Vagina (tissue), 2 donors: ENCODE measurements at regions not wholly inside any gene's neighbourhood (a gene's known extent, or its start where the extent isn't known, plus 50 kb on each side); places are given as distances from the start of the nearest gene placed in this dataset.

Experiments used
- DNase-seq, 2 donors: peaks; one replicate each; pipeline ENCODE4 v3.0.0-alpha.2; 2017; ENCODE audit errors: extremely low spot score in 2 of 2
- H3K27ac ChIP-seq: fragments of 200-600 bp; sonication (generic); one replicate; pipeline ENCODE4 v1.5.1; 2019
- H3K27me3 ChIP-seq: fragments of 200-600 bp; sonication (generic); one replicate; pipeline ENCODE4 v1.5.1; 2019
- H3K36me3 ChIP-seq, 2 donors: fragments of 200-600 bp; sonication (generic); one replicate each; pipeline ENCODE4 v1.5.1; 2017 to 2019
- H3K4me1 ChIP-seq: fragments of 200-600 bp; sonication (generic); one replicate; pipeline ENCODE4 v1.5.1; 2019
- H3K4me3 ChIP-seq, 2 donors: fragments of 200-600 bp; sonication (generic); 1 replicate in 1 of 2; 2 replicates in 1 of 2; pipeline ENCODE4 v1.5.1; 2016 to 2019
- H3K9me3 ChIP-seq: fragments of 200-600 bp; sonication (generic); one replicate; pipeline ENCODE4 v1.5.1; 2019
- POLR2A ChIP-seq, 2 donors: fragments of 450-650 bp; IDR thresholded peaks; one replicate each; pipeline ENCODE4 v1.6.1; 2017; ENCODE audit warnings: antibody characterized with exemption in 2 of 2, mild to moderate bottlenecking in 2 of 2, moderate library complexity in 2 of 2
- POLR2AphosphoS5 ChIP-seq, 2 donors: sonication (generic); formaldehyde crosslinking; IDR thresholded peaks; one replicate each; pipeline ENCODE4 v1.9.0; 2017; ENCODE audit warnings: antibody characterized with exemption in 2 of 2, mild to moderate bottlenecking in 2 of 2, low read depth in 1 of 2; ENCODE audit not compliant: insufficient read depth in 1 of 2
- intact Hi-C: fragments of 100-400 bp; cut with DNase I; formaldehyde crosslinking; loops from one replicate; pipeline ENCODE4 v1.15.1; 2023
- TF ChIP-seq, protein P1 (sequence below), 3 experiments: fragments of 450-650 bp in 2 of 3; fragments of 200-600 bp in 1 of 3; sonication (generic) in 1 of 3; IDR thresholded peaks; one replicate each; pipeline ENCODE4 v1.5.1; 2017 to 2019; ENCODE audit warnings: antibody characterized with exemption in 3 of 3, mild to moderate bottlenecking in 2 of 3, moderate library complexity in 2 of 3

DNA sequence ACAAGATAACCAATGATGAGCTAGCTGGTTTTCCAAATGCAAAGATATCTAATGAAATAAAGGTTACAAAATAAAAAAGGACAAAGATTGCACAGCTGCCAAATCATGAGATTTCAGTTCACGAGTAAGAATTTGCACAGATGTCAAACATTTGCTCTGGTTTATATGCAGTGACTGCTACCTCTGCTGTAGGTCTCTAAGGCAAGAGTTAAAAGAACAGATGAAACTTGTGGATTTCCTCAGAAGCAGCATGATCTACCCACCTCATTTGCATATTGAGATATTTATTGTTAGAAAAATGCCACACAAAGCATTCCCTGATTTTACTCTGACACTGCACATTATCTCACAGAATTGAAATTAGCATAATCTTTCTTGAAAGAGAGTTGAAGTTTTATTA, 763.2 kb upstream of the ZEB2 start:
- no peak for TF ChIP-seq POLR2A (IDR thresholded peaks at IDR 0.05)
- TF ChIP-seq, protein P1, sequence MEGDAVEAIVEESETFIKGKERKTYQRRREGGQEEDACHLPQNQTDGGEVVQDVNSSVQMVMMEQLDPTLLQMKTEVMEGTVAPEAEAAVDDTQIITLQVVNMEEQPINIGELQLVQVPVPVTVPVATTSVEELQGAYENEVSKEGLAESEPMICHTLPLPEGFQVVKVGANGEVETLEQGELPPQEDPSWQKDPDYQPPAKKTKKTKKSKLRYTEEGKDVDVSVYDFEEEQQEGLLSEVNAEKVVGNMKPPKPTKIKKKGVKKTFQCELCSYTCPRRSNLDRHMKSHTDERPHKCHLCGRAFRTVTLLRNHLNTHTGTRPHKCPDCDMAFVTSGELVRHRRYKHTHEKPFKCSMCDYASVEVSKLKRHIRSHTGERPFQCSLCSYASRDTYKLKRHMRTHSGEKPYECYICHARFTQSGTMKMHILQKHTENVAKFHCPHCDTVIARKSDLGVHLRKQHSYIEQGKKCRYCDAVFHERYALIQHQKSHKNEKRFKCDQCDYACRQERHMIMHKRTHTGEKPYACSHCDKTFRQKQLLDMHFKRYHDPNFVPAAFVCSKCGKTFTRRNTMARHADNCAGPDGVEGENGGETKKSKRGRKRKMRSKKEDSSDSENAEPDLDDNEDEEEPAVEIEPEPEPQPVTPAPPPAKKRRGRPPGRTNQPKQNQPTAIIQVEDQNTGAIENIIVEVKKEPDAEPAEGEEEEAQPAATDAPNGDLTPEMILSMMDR (IDR thresholded peaks at IDR 0.05): no peak
- TF ChIP-seq POLR2AphosphoS5 (IDR thresholded peaks at IDR 0.05; ENCODE audit: insufficient read depth in 1 of 2, low read depth in 1 of 2): no peak

DNA sequence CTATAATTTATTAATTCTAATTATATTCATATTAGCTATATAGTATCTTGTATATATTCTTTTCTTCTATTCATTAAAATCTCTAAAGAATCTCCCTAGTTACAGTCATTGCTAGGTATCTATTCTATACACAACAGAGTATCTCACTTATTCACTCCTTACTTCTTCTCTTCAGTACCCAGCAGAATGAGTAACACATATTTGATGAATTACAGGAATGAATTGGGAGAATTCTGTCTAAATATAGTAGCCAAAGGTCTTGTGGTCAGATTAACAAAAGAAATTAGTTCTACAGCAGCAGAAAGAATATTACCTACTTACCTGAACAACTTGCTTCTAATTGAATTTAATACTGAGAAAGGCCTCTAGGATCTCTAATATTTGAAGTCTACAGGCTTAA, 758.0 kb upstream of the ZEB2 start:
- intact Hi-C loops: no loop called here
- no peak for DNase-seq

More for the DNA sequence above, 763.2 kb upstream of the ZEB2 start:
- Histone ChIP-seq H3K27ac (no peak overlapping the region), H3K4me1 (no peaks in the 10 kb centered on the region), H3K9me3 (no peaks in the 10 kb centered on the region), H3K4me3 (no peak overlapping the region), H3K36me3 (no peaks in the 10 kb centered on the region), H3K27me3 (no peaks in the 10 kb centered on the region)
- no peak for DNase-seq
- intact Hi-C loops: no loop called here

DNA sequence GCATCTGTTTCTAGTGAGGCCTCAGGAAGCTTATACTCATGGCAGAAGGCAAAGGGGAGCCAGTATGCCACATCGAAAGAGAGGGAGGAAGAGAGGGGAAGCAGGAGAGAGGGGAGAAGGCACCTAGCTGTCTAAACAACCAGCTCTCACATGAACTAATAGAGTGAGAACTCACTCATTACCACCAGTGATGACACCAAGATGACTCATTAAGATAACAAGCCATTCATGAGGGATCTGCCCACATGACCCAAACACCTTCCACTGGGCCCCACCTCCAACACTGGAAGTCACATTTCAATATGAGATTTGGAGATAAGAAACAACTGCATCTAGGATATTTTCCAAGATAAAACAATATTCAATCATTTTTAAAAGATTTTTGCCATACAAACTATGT, 753.9 kb upstream of the ZEB2 start:
- no peaks in the 10 kb centered on the region for H3K27me3 ChIP-seq
- no peaks in the 10 kb centered on the region for H3K36me3 ChIP-seq
- intact Hi-C loops: no loop called here
- DNase-seq: no peak
- H3K27ac ChIP-seq: no peak overlapping the region
- H3K4me1 ChIP-seq: no peaks in the 10 kb centered on the region
- TF ChIP-seq POLR2AphosphoS5 (IDR thresholded peaks at IDR 0.05; ENCODE audit: insufficient read depth in 1 of 2, low read depth in 1 of 2) (no peak), POLR2A (IDR thresholded peaks at IDR 0.05) (no peak)
- TF ChIP-seq, protein P1 (IDR thresholded peaks at IDR 0.05): no peak
- no peak overlapping the region for H3K4me3 ChIP-seq
- no peaks in the 10 kb centered on the region for H3K9me3 ChIP-seq

More for the DNA sequence above, 758.0 kb upstream of the ZEB2 start:
- Histone ChIP-seq H3K4me1 (no peaks in the 10 kb centered on the region), H3K4me3 (no peak overlapping the region), H3K9me3 (no peaks in the 10 kb centered on the region), H3K27ac (no peak overlapping the region), H3K36me3 (no peaks in the 10 kb centered on the region), H3K27me3 (no peaks in the 10 kb centered on the region)
- TF ChIP-seq, protein P1 (IDR thresholded peaks at IDR 0.05): no peak
- TF ChIP-seq POLR2A (IDR thresholded peaks at IDR 0.05) (no peak), POLR2AphosphoS5 (IDR thresholded peaks at IDR 0.05; ENCODE audit: insufficient read depth in 1 of 2, low read depth in 1 of 2) (no peak)

DNA sequence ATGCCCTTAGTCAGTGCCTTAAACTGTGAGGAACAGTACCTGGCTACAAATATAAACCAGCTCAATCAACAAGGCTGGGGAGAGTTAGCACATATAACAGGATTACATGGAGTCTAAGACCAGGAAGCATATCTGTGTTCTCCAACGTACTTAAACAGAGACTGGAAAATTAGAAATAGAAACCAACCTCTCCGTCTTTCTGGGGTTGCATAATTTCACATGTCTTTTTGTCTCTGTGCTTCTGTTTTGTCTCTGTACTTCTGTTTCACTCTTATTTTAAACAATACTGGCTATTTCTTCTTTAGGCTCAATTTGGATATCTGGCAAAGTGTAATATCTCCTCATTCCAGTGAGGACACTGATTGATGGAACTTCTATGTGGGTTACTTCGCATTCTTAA, 749.0 kb upstream of the ZEB2 start:
- TF ChIP-seq POLR2A (IDR thresholded peaks at IDR 0.05) (no peak), POLR2AphosphoS5 (IDR thresholded peaks at IDR 0.05; ENCODE audit: insufficient read depth in 1 of 2, low read depth in 1 of 2) (no peak)
- TF ChIP-seq, protein P1 (IDR thresholded peaks at IDR 0.05): no peak
- Histone ChIP-seq H3K9me3 (no peaks in the 10 kb centered on the region), H3K36me3 (no peaks in the 10 kb centered on the region), H3K27me3 (no peaks in the 10 kb centered on the region), H3K4me1 (no peaks in the 10 kb centered on the region), H3K4me3 (no peak overlapping the region), H3K27ac (no peak overlapping the region)
- DNase-seq: no peak
- intact Hi-C loops: no loop called here

DNA sequence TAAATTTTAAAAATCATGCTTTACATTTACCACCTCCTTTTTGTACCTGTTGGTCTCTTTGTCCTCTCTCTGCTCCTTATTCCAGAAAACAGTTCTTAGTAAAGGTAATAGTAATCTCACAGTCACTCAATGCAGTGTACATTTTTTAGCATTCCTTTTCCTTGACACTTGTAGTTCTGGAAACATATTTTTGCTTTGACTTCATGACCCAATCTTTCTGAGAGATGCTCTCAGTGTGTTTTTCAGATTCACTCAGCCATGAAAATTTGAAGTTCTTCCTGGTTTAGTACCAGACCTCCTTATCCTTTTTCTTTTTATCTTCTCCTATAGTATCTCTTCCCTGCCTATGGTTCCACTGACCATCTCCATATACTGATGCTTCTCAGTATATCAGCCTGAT, 747.5 kb upstream of the ZEB2 start:
- no peaks in the 10 kb centered on the region for H3K27me3 ChIP-seq
- H3K27ac ChIP-seq: no peak overlapping the region
- no peaks in the 10 kb centered on the region for H3K4me1 ChIP-seq
- DNase-seq: no peak
- no peaks in the 10 kb centered on the region for H3K36me3 ChIP-seq
- no peaks in the 10 kb centered on the region for H3K9me3 ChIP-seq
- intact Hi-C loops: no loop called here
- H3K4me3 ChIP-seq: no peak overlapping the region
- no peak for TF ChIP-seq POLR2A (IDR thresholded peaks at IDR 0.05)
- TF ChIP-seq POLR2AphosphoS5 (IDR thresholded peaks at IDR 0.05; ENCODE audit: insufficient read depth in 1 of 2, low read depth in 1 of 2): no peak
- TF ChIP-seq, protein P1 (IDR thresholded peaks at IDR 0.05): no peak
